Breast epithelium (tissue), 4 donors: ENCODE measurements at regions not wholly inside any gene's neighbourhood (a gene's known extent, or its start where the extent isn't known, plus 50 kb on each side); places are given as distances from the start of the nearest gene placed in this dataset.

Experiments
- DNase-seq, 2 donors: peaks; one replicate each; pipeline ENCODE4 v3.0.0-alpha.2; 2019; ENCODE audit warnings: low spot score in 2 of 2
- H3K27ac ChIP-seq, 2 donors: fragments of 200-600 bp; sonication (generic) in 1 of 2; one replicate each; pipeline ENCODE4 v1.5.1; 2016 to 2019; ENCODE audit warnings: mild to moderate bottlenecking in 1 of 2
- H3K27me3 ChIP-seq, 2 donors: fragments of 200-600 bp; sonication (generic) in 1 of 2; one replicate each; pipeline versions ENCODE4 v1.5.1 to v1.6.0; 2017 to 2019; ENCODE audit warnings: control low read depth in 1 of 2, mild to moderate bottlenecking in 1 of 2
- H3K36me3 ChIP-seq: fragments of 200-600 bp; one replicate; pipeline ENCODE4 v1.5.1; 2019
- H3K4me1 ChIP-seq, 2 donors: fragments of 200-600 bp; sonication (generic); one replicate each; pipeline ENCODE4 v1.5.1; 2016 to 2019; ENCODE audit warnings: control low read depth in 1 of 2
- H3K4me3 ChIP-seq, 3 donors: fragments of 200-600 bp; sonication (generic); 1 replicate in 2 of 3; 2 replicates in 1 of 3; pipeline ENCODE4 v1.5.1; 2016 to 2019; ENCODE audit warnings: mild to moderate bottlenecking in 3 of 3, moderate library complexity in 2 of 3
- H3K9me3 ChIP-seq, 2 donors: fragments of 200-600 bp; sonication (generic) in 1 of 2; one replicate each; pipeline ENCODE4 v1.5.1; 2016 to 2019; ENCODE audit warnings: control low read depth in 1 of 2
- POLR2A ChIP-seq: fragments of 450-650 bp; IDR thresholded peaks from one replicate; pipeline ENCODE4 v1.6.1; 2016; ENCODE audit warnings: antibody characterized with exemption, mild to moderate bottlenecking, moderate library complexity
- POLR2AphosphoS5 ChIP-seq, 3 donors: sonication (generic); formaldehyde crosslinking; IDR thresholded peaks; one replicate each; pipeline ENCODE4 v1.6.1; 2017; ENCODE audit warnings: antibody characterized with exemption in 3 of 3
- intact Hi-C: fragments of 100-400 bp; cut with DNase I; formaldehyde crosslinking; loops from one replicate; pipeline ENCODE4 v1.15.1; 2023; ENCODE audit warnings: low total_unique reads
- TF ChIP-seq, protein P1 (sequence below), 3 donors: fragments of 450-650 bp; IDR thresholded peaks; one replicate each; pipeline ENCODE4 v1.5.1; 2016 to 2017; ENCODE audit warnings: antibody characterized with exemption in 3 of 3, mild to moderate bottlenecking in 3 of 3, moderate library complexity in 3 of 3

DNA sequence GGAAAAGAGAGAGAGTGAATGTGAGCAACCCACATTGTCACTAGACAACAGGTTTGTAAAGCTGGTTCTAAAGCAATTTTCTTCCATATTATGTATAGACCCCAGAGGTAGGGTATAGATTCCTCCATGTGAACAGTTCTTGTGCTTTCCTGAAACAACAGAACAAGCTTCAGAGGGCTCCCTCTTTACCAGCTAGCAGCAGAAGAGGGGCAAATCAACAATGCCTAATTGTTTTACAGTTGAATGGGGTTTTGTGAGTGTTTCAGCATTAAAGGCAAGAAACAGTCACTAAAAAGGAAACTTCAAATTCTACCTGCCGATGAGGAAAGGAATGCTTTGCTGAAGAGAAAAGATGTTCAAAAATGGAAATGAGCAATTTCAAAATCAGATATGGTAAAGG is 341.2 kb upstream of the KITLG start:
- Histone ChIP-seq H3K4me3 (no peak overlapping the region), H3K36me3 (no peaks in the 10 kb centered on the region), H3K4me1 (no peaks in the 10 kb centered on the region), H3K27ac (no peak overlapping the region), H3K27me3 (no peaks in the 10 kb centered on the region), H3K9me3 (no peaks in the 10 kb centered on the region)
- no peak for DNase-seq
- TF ChIP-seq, protein P1, sequence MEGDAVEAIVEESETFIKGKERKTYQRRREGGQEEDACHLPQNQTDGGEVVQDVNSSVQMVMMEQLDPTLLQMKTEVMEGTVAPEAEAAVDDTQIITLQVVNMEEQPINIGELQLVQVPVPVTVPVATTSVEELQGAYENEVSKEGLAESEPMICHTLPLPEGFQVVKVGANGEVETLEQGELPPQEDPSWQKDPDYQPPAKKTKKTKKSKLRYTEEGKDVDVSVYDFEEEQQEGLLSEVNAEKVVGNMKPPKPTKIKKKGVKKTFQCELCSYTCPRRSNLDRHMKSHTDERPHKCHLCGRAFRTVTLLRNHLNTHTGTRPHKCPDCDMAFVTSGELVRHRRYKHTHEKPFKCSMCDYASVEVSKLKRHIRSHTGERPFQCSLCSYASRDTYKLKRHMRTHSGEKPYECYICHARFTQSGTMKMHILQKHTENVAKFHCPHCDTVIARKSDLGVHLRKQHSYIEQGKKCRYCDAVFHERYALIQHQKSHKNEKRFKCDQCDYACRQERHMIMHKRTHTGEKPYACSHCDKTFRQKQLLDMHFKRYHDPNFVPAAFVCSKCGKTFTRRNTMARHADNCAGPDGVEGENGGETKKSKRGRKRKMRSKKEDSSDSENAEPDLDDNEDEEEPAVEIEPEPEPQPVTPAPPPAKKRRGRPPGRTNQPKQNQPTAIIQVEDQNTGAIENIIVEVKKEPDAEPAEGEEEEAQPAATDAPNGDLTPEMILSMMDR (IDR thresholded peaks at IDR 0.05): no peak
- TF ChIP-seq POLR2AphosphoS5 (IDR thresholded peaks at IDR 0.05) (no peak), POLR2A (no peak)
- intact Hi-C loops: no loop called here

DNA sequence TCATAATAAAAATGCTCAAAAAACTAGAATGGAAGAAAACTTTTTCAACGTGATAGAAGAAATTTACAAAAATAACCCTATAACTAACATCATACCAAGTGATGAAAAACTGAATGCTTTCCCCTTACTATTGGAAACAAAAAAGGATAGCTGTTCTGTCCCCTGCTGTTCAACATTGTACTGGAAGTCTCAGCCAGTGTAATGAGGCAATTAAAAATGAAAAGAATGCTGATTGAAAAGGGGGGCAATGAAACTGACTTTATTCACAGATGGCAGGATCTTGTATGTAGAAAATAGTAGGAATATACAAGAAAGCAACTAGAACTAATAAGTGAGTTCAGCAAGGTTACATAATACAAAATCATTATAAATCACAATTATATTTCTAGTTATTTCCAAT is 337.9 kb upstream of the KITLG start:
- H3K4me3 ChIP-seq: no peak overlapping the region
- no peak overlapping the region for H3K27ac ChIP-seq
- DNase-seq: no peak
- no peak for TF ChIP-seq POLR2A
- TF ChIP-seq POLR2AphosphoS5 (IDR thresholded peaks at IDR 0.05): no peak
- TF ChIP-seq, protein P1 (IDR thresholded peaks at IDR 0.05): no peak
- peaks cover 4 to 7% of the 10 kb centered on the region in 2 donors for H3K9me3 ChIP-seq
- no peaks in the 10 kb centered on the region for H3K4me1 ChIP-seq
- intact Hi-C loops: no loop called here
- no peaks in the 10 kb centered on the region for H3K27me3 ChIP-seq
- H3K36me3 ChIP-seq: no peaks in the 10 kb centered on the region

DNA sequence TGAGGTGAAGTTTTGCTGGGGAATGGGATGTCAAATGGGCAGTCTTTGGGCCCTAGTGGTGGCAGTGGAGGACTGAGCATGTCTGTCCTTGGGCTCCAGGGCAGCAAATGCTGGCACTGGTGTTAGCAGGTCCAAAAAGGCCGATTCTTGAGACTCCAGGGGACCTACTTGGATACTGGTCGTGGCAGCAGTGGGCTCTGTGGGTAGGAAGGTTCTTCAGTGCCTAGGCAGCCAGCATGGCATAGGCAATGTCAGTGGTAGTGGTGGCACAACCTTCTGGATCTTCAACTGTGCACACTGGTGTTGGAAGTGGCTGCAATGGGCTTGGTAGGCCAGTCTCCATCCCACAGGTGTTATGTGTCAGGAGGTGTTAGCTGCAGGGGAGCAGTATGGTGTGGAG is 334.7 kb upstream of the KITLG start:
- Histone ChIP-seq H3K4me1 (no peaks in the 10 kb centered on the region), H3K9me3 (peaks cover 4 to 14% of the 10 kb centered on the region in 2 donors), H3K27me3 (no peaks in the 10 kb centered on the region), H3K36me3 (no peaks in the 10 kb centered on the region), H3K4me3 (no peak overlapping the region), H3K27ac (no peak overlapping the region)
- intact Hi-C loops: no loop called here
- TF ChIP-seq, protein P1 (IDR thresholded peaks at IDR 0.05): no peak
- TF ChIP-seq POLR2AphosphoS5 (IDR thresholded peaks at IDR 0.05) (no peak), POLR2A (no peak)
- DNase-seq: no peak

DNA sequence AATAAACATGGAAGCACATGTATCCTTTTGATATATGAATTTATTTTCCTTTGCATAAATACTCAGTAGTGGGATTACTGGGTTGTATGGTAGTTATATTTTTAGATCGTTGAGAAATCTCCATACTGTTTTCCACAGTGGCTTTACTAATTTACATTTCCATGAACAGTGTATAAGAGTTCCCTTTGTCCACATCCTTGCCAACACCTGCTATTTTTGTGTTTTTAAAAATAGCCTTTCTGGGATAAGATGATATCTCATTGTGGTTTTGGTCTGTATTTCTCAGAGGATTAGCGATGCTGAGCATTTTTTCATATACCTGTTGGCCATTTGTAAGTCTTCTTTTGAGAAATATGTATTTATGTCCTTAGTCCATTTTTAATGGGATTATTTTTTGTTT is 329.2 kb upstream of the KITLG start:
- H3K9me3 ChIP-seq: peaks cover 0 to 15% of the 10 kb centered on the region in 2 donors
- TF ChIP-seq POLR2AphosphoS5 (IDR thresholded peaks at IDR 0.05): no peak
- TF ChIP-seq, protein P1 (IDR thresholded peaks at IDR 0.05): no peak
- TF ChIP-seq POLR2A: no peak
- H3K27me3 ChIP-seq: no peaks in the 10 kb centered on the region
- H3K4me1 ChIP-seq: no peaks in the 10 kb centered on the region
- H3K4me3 ChIP-seq: no peak overlapping the region
- H3K27ac ChIP-seq: no peak overlapping the region
- no peak for DNase-seq
- intact Hi-C loops: no loop called here
- no peaks in the 10 kb centered on the region for H3K36me3 ChIP-seq

DNA sequence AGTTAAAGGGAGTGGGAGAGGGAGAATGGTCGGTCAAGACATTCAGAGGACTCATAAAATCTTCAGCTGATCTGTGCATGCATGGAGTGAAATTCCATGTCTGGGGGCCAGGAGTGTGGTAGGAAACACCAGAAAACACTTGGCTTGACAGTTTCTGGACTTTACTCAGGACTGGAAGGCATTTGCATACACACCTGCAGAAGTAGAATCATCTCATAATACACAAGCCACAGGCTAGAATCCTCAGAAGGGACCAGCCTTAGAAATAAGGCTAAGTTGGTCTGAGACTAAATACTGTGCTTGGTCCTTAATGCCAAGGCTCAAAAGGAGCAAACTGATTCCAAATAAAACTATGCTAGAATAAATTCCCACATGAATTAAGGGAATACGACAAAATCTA is 328.1 kb upstream of the KITLG start:
- H3K36me3 ChIP-seq: no peaks in the 10 kb centered on the region
- intact Hi-C loops: no loop called here
- DNase-seq: no peak
- no peak overlapping the region for H3K27ac ChIP-seq
- H3K4me1 ChIP-seq: no peaks in the 10 kb centered on the region
- no peaks in the 10 kb centered on the region for H3K27me3 ChIP-seq
- TF ChIP-seq, protein P1 (IDR thresholded peaks at IDR 0.05): no peak
- no peak for TF ChIP-seq POLR2A
- no peak overlapping the region for H3K4me3 ChIP-seq
- H3K9me3 ChIP-seq: peaks cover 0 to 10% of the 10 kb centered on the region in 2 donors
